Neural progenitor cell (in vitro differentiated cells): ENCODE measurements at regions not wholly inside any gene's neighbourhood (a gene's known extent, or its start where the extent isn't known, plus 50 kb on each side); places are given as distances from the start of the nearest gene placed in this dataset.

ENCODE experiments used
- DNase-seq: peaks from one replicate; pipeline ENCODE4 v3.0.0-alpha.2; 2016; ENCODE audit warnings: low spot score
- H2AFZ ChIP-seq: fragments of 200-600 bp; sonication (generic); replicated peaks from 2 replicates; pipeline ENCODE4 v1.6.1; 2016; ENCODE audit warnings: antibody characterized with exemption
- H3F3A ChIP-seq: fragments of 200-600 bp; sonication (generic); 2 replicates; pipeline ENCODE4 v1.6.1; 2016; ENCODE audit warnings: antibody characterized with exemption, low read depth
- H3K27ac ChIP-seq: fragments of 200-600 bp; sonication (generic); 2 replicates; pipeline ENCODE4 v1.5.1; 2016; ENCODE audit warnings: mild to moderate bottlenecking
- H3K27me3 ChIP-seq: fragments of 200-600 bp; sonication (generic); 2 replicates; pipeline ENCODE4 v1.6.1; 2016; ENCODE audit warnings: mild to moderate bottlenecking, moderate library complexity
- H3K36me3 ChIP-seq: fragments of 200-600 bp; sonication (generic); 2 replicates; pipeline ENCODE4 v1.5.1; 2016
- H3K4me1 ChIP-seq: fragments of 200-600 bp; sonication (generic); 2 replicates; pipeline ENCODE4 v1.6.1; 2016; ENCODE audit warnings: mixed run types
- H3K4me2 ChIP-seq: fragments of 200-600 bp; sonication (generic); 2 replicates; pipeline ENCODE4 v1.6.1; 2016
- H3K4me3 ChIP-seq: fragments of 200-600 bp; sonication (generic); 2 replicates; pipeline ENCODE4 v1.5.1; 2016
- H3K79me2 ChIP-seq: fragments of 200-600 bp; sonication (generic); 2 replicates; pipeline ENCODE4 v1.6.1; 2016; ENCODE audit warnings: low read depth
- H3K9ac ChIP-seq: fragments of 200-600 bp; sonication (generic); 2 replicates; pipeline ENCODE4 v1.6.1; 2016
- H3K9me3 ChIP-seq: fragments of 200-600 bp; sonication (generic); 2 replicates; pipeline ENCODE4 v1.5.1; 2016; ENCODE audit warnings: low read depth
- H4K20me1 ChIP-seq: fragments of 200-600 bp; sonication (generic); 2 replicates; pipeline ENCODE4 v1.6.1; 2016; ENCODE audit warnings: low read depth
- H3K27ac Mint-ChIP-seq: 3 replicates; pipeline ENCODE4 v1.8.0; 2021; ENCODE audit warnings: mixed read lengths
- H3K27me3 Mint-ChIP-seq: 2 replicates; pipeline ENCODE4 v1.8.0; 2022; ENCODE audit warnings: low read depth, mild to moderate bottlenecking, inconsistent platforms, moderate library complexity, mixed read lengths; ENCODE audit not compliant: insufficient read depth
- H3K36me3 Mint-ChIP-seq: 3 replicates; pipeline ENCODE4 v1.8.0; 2021; ENCODE audit warnings: mixed read lengths
- H3K4me1 Mint-ChIP-seq: 3 replicates; pipeline ENCODE4 v1.8.0; 2021; ENCODE audit warnings: mixed read lengths
- H3K4me3 Mint-ChIP-seq: 3 replicates; pipeline ENCODE4 v1.8.0; 2021; ENCODE audit warnings: mild to moderate bottlenecking, moderate library complexity, mixed read lengths
- H3K9me3 Mint-ChIP-seq: 3 replicates; pipeline ENCODE4 v1.8.0; 2020; ENCODE audit warnings: mixed read lengths
- EZH2 ChIP-seq: fragments of 200-600 bp; sonication (generic); IDR thresholded peaks from 2 replicates; pipeline ENCODE4 v1.6.1; 2017; ENCODE audit warnings: antibody characterized with exemption, mild to moderate bottlenecking, moderate library complexity
- EZH2phosphoT487 ChIP-seq: fragments of 200-600 bp; sonication (generic); IDR thresholded peaks from 2 replicates; pipeline ENCODE4 v1.6.1; 2017; ENCODE audit warnings: antibody characterized with exemption
- TF ChIP-seq, protein P1 (sequence below): fragments of 200-600 bp; sonication (generic); IDR thresholded peaks from 2 replicates; pipeline ENCODE4 v1.5.1; 2017; ENCODE audit warnings: antibody characterized with exemption, mild to moderate bottlenecking

DNA sequence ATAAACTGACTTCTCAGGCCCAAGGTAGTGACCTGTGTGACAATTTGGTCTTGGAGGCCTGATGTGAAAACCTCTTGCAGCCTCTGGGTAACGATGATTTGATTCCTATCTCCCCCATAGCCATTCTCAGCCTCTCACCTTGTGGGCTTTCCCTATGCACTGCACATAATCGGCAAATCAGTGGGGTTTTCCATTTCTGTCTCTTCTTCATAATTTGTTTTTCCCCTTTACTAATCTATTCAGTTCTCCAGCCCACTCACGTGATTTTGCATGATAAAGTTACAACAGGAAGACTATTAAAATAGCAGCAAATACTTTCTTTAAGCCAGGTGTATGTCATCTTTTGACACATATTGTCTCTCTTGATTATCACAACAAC is 893.7 kb downstream of the TFAP2A start:
- no peak overlapping the region for H3K4me2 ChIP-seq
- H3K27me3 Mint-ChIP-seq, result no peaks in the 10 kb centered on the region

DNA sequence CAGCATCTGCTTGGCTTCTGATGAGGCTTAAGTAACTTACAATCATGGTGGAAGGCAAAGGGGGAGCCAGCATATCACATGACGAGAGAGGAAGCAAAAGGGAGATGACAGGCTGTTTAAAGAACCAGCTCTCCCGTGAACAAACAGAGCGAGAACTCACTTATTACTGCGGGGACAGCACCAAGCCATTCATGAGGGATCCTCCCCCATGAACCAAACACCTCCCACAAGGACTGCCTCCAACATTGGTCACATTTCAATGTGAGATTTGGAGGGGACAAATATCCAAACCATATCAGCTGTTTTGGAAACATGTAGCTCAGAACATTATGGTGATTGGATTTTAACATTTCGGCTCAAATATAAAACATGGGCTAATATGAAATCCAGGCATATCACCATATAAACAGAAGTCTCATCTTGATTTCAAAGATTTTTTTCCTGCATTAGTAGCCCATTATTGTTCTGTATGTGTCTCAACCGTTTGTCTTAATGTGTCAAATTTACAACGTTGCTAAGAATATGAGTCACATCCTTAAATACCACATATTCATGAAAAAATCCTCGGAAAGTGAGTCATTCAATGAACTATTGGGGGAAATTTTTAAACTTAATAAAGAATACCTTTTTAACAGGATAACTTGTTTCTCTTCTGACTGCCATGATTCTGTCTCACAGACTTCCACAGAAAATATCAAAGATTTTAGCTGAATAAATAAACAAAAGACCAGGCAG is 894.3 kb downstream of the TFAP2A start:
- Mint-ChIP-seq H3K4me3 (no peak overlapping the region), H3K36me3 (no peaks in the 10 kb centered on the region), H3K27me3 (no peaks in the 10 kb centered on the region), H3K27ac (no peak overlapping the region), H3K4me1 (peaks cover 10% of the 10 kb centered on the region), H3K9me3 (no peaks in the 10 kb centered on the region)
- Histone ChIP-seq H3K36me3 (no peaks in the 10 kb centered on the region), H3K4me3 (no peak overlapping the region), H3K4me1 (peaks cover 10% of the 10 kb centered on the region), H3K9ac (no peak overlapping the region), H3F3A (no peaks in the 10 kb centered on the region), H3K4me2 (no peak overlapping the region), H3K27me3 (no peaks in the 10 kb centered on the region), H2AFZ (peak overlapping the region; percentile 14), H3K79me2 (no peaks in the 10 kb centered on the region), H3K9me3 (no peaks in the 10 kb centered on the region), H4K20me1 (no peaks in the 10 kb centered on the region), H3K27ac (no peak overlapping the region)
- TF ChIP-seq EZH2 (no peak), EZH2phosphoT487 (no peak)
- TF ChIP-seq, protein P1, sequence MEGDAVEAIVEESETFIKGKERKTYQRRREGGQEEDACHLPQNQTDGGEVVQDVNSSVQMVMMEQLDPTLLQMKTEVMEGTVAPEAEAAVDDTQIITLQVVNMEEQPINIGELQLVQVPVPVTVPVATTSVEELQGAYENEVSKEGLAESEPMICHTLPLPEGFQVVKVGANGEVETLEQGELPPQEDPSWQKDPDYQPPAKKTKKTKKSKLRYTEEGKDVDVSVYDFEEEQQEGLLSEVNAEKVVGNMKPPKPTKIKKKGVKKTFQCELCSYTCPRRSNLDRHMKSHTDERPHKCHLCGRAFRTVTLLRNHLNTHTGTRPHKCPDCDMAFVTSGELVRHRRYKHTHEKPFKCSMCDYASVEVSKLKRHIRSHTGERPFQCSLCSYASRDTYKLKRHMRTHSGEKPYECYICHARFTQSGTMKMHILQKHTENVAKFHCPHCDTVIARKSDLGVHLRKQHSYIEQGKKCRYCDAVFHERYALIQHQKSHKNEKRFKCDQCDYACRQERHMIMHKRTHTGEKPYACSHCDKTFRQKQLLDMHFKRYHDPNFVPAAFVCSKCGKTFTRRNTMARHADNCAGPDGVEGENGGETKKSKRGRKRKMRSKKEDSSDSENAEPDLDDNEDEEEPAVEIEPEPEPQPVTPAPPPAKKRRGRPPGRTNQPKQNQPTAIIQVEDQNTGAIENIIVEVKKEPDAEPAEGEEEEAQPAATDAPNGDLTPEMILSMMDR, result no peak
- DNase-seq, result no peak

More for the DNA sequence above, 893.7 kb downstream of the TFAP2A start:
- Histone ChIP-seq H3K27ac (no peak overlapping the region), H3K4me1 (peaks cover 5% of the 10 kb centered on the region), H3K4me3 (no peak overlapping the region), H3F3A (no peaks in the 10 kb centered on the region), H3K79me2 (no peaks in the 10 kb centered on the region), H3K27me3 (no peaks in the 10 kb centered on the region), H4K20me1 (no peaks in the 10 kb centered on the region), H3K9me3 (no peaks in the 10 kb centered on the region), H2AFZ (no peak overlapping the region), H3K36me3 (no peaks in the 10 kb centered on the region), H3K9ac (no peak overlapping the region)
- Mint-ChIP-seq H3K27ac (no peak overlapping the region), H3K36me3 (no peaks in the 10 kb centered on the region), H3K9me3 (peaks cover 4% of the 10 kb centered on the region), H3K4me3 (no peak overlapping the region), H3K4me1 (peaks cover 8% of the 10 kb centered on the region)
- TF ChIP-seq, protein P1, result no peak
- TF ChIP-seq EZH2phosphoT487 (no peak), EZH2 (no peak)
- DNase-seq, result no peak

DNA sequence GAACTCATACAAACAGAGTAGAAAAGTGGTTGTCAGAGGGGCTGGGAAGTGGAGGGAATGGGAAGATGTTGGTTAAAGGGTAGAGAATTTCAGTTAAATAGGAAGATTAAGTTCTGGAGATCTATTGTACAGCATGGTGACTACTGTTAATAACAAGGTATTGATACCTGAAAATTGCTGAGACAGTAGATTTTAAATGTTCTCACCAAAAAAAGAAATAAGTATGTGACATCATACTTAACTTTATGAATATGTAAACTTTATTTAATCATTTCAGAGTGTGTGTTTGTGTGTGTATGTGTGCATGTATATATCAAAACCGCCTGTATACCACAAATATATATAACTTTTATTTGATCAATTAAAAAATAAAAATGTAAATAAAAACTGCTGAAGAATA is 896.4 kb downstream of the TFAP2A start:
- no peaks in the 10 kb centered on the region for H3F3A ChIP-seq
- no peaks in the 10 kb centered on the region for H3K79me2 ChIP-seq
- peaks cover 2% of the 10 kb centered on the region for H3K27me3 Mint-ChIP-seq
- TF ChIP-seq, protein P1, result no peak
- no peak for TF ChIP-seq EZH2
- TF ChIP-seq EZH2phosphoT487, result no peak
- no peaks in the 10 kb centered on the region for H3K36me3 ChIP-seq
- no peak overlapping the region for H2AFZ ChIP-seq
- no peak overlapping the region for H3K4me3 ChIP-seq
- H3K27me3 ChIP-seq, result no peaks in the 10 kb centered on the region
- no peak overlapping the region for H3K4me2 ChIP-seq
- peaks cover 10% of the 10 kb centered on the region for H3K4me1 ChIP-seq
- H3K9me3 Mint-ChIP-seq, result no peaks in the 10 kb centered on the region
- no peaks in the 10 kb centered on the region for H4K20me1 ChIP-seq
- no peaks in the 10 kb centered on the region for H3K36me3 Mint-ChIP-seq
- no peak for DNase-seq
- H3K4me3 Mint-ChIP-seq, result no peak overlapping the region
- H3K9me3 ChIP-seq, result no peaks in the 10 kb centered on the region
- H3K9ac ChIP-seq, result no peak overlapping the region
- peaks cover 11% of the 10 kb centered on the region for H3K4me1 Mint-ChIP-seq
- H3K27ac ChIP-seq, result no peak overlapping the region
- no peak overlapping the region for H3K27ac Mint-ChIP-seq
